ENCODE measurements at regions not wholly inside any gene's neighbourhood (a gene's known extent, or its start where the extent isn't known, plus 50 kb on each side); places are given as distances from the start of the nearest gene placed in this dataset.

DNA sequence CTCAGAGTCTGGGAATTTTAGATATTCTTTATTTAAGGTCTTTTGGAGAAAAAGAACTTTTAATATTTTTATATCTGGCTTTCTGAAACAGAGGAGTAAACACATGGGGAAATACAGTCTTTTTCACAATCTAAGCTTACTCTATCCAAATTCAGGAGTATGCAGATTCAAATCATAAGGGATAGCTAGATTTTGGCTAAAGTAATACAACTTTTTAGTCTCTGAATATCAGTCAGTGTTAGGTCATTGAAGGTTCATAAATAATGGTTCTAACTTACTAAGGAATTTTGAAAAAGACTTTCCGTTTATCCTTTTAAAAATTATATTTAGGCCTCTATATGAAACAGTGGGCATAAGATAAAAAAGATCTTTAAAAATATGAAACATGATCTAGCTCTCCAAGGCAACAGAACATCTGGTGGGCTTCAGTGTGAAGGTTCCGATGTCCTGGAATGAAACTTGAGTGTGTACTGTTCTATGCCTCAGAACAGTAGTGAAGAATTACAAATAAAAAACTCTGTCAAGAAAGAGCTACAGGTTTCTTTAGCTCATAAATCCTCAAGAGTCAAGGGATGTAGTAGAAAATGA is 165.2 kb upstream of the PDGFD start:
- Mint-ChIP-seq H3K27me3 (ENCODE audit: low read depth) (no peaks in the 10 kb centered on the region), H3K36me3 (no peaks in the 10 kb centered on the region), H3K9me3 (peaks cover 10% of the 10 kb centered on the region), H3K27ac (no peak overlapping the region), H3K4me3 (no peak overlapping the region), H3K4me1 (peaks cover under 1% of the 10 kb centered on the region; the same call in 1 of the 2 replicates)
- TF ChIP-seq, protein P1, sequence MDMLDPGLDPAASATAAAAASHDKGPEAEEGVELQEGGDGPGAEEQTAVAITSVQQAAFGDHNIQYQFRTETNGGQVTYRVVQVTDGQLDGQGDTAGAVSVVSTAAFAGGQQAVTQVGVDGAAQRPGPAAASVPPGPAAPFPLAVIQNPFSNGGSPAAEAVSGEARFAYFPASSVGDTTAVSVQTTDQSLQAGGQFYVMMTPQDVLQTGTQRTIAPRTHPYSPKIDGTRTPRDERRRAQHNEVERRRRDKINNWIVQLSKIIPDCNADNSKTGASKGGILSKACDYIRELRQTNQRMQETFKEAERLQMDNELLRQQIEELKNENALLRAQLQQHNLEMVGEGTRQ (CRISPR knock-in tag; IDR thresholded peaks at IDR 0.05), result no peak
- no peak for TF ChIP-seq KAT7 (CRISPR knock-in tag; IDR thresholded peaks at IDR 0.05; ENCODE audit: borderline replicate concordance)
- no peak for TF ChIP-seq GABPB1 (CRISPR knock-in tag; IDR thresholded peaks at IDR 0.05)
- ATAC-seq (no peak), DNase-seq (ENCODE audit: low spot score) (no peak)
- ChIA-PET CTCF (interaction anchor here (1.1 kb wide), 1 partner anchor 75 kb away, joined by 5 read pairs; no protein-coding TSS in a partner anchor), POLR2A (no interaction called here)

DNA sequence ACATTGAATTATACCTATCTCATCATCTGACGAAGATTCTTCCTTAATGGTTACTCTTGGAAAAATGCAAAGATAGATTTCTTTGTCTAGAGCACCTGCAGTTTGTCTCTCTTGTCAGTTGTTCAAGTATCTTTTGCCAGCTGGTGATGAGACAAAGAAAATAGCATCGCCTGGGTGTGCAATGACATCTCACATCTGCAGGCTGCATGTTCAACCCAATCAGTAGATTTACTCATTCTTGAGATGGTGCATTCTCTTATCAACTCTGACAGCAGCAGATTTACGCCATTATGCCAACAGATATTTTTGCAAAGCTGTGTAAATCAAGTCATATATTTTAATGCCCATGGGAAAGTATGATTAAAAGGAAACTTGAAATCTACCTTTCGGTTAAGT is 164.6 kb upstream of the PDGFD start:
- Mint-ChIP-seq H3K36me3 (no peaks in the 10 kb centered on the region), H3K4me1 (no peaks in the 10 kb centered on the region), H3K27me3 (ENCODE audit: low read depth) (no peaks in the 10 kb centered on the region), H3K9me3 (peaks cover 9% of the 10 kb centered on the region), H3K4me3 (no peak overlapping the region), H3K27ac (no peak overlapping the region)
- CTCF ChIA-PET, result no interaction called here
- ATAC-seq (no peak), DNase-seq (ENCODE audit: low spot score) (no peak)
- TF ChIP-seq CBFB (CRISPR knock-in tag; IDR thresholded peaks at IDR 0.05; ENCODE audit: low read depth) (no peak), TP53 (CRISPR knock-in tag; IDR thresholded peaks at IDR 0.05) (no peak), MYBL2 (CRISPR knock-in tag; IDR thresholded peaks at IDR 0.05) (no peak), NR3C1 (CRISPR knock-in tag; conservative IDR thresholded peaks at IDR 0.05; ENCODE audit: low read depth) (no peak)
- TF ChIP-seq, protein P2, sequence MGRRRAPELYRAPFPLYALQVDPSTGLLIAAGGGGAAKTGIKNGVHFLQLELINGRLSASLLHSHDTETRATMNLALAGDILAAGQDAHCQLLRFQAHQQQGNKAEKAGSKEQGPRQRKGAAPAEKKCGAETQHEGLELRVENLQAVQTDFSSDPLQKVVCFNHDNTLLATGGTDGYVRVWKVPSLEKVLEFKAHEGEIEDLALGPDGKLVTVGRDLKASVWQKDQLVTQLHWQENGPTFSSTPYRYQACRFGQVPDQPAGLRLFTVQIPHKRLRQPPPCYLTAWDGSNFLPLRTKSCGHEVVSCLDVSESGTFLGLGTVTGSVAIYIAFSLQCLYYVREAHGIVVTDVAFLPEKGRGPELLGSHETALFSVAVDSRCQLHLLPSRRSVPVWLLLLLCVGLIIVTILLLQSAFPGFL (CRISPR knock-in tag; IDR thresholded peaks at IDR 0.05; ENCODE audit: borderline replicate concordance), result no peak
- TF ChIP-seq, protein P3, sequence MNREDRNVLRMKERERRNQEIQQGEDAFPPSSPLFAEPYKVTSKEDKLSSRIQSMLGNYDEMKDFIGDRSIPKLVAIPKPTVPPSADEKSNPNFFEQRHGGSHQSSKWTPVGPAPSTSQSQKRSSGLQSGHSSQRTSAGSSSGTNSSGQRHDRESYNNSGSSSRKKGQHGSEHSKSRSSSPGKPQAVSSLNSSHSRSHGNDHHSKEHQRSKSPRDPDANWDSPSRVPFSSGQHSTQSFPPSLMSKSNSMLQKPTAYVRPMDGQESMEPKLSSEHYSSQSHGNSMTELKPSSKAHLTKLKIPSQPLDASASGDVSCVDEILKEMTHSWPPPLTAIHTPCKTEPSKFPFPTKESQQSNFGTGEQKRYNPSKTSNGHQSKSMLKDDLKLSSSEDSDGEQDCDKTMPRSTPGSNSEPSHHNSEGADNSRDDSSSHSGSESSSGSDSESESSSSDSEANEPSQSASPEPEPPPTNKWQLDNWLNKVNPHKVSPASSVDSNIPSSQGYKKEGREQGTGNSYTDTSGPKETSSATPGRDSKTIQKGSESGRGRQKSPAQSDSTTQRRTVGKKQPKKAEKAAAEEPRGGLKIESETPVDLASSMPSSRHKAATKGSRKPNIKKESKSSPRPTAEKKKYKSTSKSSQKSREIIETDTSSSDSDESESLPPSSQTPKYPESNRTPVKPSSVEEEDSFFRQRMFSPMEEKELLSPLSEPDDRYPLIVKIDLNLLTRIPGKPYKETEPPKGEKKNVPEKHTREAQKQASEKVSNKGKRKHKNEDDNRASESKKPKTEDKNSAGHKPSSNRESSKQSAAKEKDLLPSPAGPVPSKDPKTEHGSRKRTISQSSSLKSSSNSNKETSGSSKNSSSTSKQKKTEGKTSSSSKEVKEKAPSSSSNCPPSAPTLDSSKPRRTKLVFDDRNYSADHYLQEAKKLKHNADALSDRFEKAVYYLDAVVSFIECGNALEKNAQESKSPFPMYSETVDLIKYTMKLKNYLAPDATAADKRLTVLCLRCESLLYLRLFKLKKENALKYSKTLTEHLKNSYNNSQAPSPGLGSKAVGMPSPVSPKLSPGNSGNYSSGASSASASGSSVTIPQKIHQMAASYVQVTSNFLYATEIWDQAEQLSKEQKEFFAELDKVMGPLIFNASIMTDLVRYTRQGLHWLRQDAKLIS (CRISPR knock-in tag; IDR thresholded peaks at IDR 0.05; ENCODE audit: borderline replicate concordance), result no peak
- TF ChIP-seq, protein P4, sequence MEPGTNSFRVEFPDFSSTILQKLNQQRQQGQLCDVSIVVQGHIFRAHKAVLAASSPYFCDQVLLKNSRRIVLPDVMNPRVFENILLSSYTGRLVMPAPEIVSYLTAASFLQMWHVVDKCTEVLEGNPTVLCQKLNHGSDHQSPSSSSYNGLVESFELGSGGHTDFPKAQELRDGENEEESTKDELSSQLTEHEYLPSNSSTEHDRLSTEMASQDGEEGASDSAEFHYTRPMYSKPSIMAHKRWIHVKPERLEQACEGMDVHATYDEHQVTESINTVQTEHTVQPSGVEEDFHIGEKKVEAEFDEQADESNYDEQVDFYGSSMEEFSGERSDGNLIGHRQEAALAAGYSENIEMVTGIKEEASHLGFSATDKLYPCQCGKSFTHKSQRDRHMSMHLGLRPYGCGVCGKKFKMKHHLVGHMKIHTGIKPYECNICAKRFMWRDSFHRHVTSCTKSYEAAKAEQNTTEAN (CRISPR knock-in tag; IDR thresholded peaks at IDR 0.05), result no peak
- TF ChIP-seq, protein P5, sequence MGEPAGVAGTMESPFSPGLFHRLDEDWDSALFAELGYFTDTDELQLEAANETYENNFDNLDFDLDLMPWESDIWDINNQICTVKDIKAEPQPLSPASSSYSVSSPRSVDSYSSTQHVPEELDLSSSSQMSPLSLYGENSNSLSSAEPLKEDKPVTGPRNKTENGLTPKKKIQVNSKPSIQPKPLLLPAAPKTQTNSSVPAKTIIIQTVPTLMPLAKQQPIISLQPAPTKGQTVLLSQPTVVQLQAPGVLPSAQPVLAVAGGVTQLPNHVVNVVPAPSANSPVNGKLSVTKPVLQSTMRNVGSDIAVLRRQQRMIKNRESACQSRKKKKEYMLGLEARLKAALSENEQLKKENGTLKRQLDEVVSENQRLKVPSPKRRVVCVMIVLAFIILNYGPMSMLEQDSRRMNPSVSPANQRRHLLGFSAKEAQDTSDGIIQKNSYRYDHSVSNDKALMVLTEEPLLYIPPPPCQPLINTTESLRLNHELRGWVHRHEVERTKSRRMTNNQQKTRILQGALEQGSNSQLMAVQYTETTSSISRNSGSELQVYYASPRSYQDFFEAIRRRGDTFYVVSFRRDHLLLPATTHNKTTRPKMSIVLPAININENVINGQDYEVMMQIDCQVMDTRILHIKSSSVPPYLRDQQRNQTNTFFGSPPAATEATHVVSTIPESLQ (CRISPR knock-in tag; IDR thresholded peaks at IDR 0.05), result no peak
- POLR2A ChIA-PET, result no interaction called here

DNA sequence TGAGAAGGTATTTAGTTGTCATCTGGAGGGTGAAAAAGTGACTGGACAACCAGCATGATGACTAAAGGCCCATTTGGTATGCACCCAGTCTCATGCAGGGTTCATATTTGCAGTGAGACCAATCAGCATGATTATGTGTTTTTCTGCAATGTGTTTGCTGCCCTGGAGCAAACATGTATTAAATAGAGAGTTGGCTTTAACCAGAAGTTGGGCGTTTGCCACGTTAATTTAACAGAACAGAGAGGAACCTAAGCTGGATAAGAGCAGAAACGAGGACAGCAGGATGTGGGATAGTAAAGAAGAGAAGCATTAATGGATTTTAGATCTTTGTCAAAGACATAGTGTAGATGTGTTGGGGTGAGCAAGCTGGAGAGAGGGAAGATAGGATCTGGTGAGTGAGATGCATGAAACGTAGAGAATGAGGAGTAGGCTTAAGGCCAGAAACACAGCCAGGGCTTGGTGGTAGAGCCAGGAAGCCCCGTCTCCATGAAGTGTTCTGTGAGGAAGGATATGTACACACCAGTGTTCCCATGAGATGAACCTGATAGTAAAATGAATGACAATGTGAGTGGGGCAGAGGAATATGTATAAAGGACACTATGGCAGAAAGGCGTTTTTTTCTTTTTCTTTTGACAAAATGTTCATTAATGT is 164.0 kb upstream of the PDGFD start:
- ChIA-PET POLR2A (no interaction called here), CTCF (no interaction called here)
- DNase-seq (ENCODE audit: low spot score), result no peak
- Mint-ChIP-seq H3K27ac (no peak overlapping the region), H3K27me3 (ENCODE audit: low read depth) (no peaks in the 10 kb centered on the region), H3K4me3 (no peak overlapping the region), H3K9me3 (peaks cover 9% of the 10 kb centered on the region), H3K4me1 (no peaks in the 10 kb centered on the region), H3K36me3 (no peaks in the 10 kb centered on the region)
- ATAC-seq, result no peak
- TF ChIP-seq ZNF416 (CRISPR knock-in tag; IDR thresholded peaks at IDR 0.05) (no peak), SP1 (CRISPR knock-in tag; conservative IDR thresholded peaks at IDR 0.05) (no peak)
- TF ChIP-seq, protein P6, sequence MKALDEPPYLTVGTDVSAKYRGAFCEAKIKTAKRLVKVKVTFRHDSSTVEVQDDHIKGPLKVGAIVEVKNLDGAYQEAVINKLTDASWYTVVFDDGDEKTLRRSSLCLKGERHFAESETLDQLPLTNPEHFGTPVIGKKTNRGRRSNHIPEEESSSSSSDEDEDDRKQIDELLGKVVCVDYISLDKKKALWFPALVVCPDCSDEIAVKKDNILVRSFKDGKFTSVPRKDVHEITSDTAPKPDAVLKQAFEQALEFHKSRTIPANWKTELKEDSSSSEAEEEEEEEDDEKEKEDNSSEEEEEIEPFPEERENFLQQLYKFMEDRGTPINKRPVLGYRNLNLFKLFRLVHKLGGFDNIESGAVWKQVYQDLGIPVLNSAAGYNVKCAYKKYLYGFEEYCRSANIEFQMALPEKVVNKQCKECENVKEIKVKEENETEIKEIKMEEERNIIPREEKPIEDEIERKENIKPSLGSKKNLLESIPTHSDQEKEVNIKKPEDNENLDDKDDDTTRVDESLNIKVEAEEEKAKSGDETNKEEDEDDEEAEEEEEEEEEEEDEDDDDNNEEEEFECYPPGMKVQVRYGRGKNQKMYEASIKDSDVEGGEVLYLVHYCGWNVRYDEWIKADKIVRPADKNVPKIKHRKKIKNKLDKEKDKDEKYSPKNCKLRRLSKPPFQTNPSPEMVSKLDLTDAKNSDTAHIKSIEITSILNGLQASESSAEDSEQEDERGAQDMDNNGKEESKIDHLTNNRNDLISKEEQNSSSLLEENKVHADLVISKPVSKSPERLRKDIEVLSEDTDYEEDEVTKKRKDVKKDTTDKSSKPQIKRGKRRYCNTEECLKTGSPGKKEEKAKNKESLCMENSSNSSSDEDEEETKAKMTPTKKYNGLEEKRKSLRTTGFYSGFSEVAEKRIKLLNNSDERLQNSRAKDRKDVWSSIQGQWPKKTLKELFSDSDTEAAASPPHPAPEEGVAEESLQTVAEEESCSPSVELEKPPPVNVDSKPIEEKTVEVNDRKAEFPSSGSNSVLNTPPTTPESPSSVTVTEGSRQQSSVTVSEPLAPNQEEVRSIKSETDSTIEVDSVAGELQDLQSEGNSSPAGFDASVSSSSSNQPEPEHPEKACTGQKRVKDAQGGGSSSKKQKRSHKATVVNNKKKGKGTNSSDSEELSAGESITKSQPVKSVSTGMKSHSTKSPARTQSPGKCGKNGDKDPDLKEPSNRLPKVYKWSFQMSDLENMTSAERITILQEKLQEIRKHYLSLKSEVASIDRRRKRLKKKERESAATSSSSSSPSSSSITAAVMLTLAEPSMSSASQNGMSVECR (CRISPR knock-in tag; IDR thresholded peaks at IDR 0.05; ENCODE audit: borderline replicate concordance), result no peak
- TF ChIP-seq, protein P7, sequence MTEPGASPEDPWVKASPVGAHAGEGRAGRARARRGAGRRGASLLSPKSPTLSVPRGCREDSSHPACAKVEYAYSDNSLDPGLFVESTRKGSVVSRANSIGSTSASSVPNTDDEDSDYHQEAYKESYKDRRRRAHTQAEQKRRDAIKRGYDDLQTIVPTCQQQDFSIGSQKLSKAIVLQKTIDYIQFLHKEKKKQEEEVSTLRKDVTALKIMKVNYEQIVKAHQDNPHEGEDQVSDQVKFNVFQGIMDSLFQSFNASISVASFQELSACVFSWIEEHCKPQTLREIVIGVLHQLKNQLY (CRISPR knock-in tag; IDR thresholded peaks at IDR 0.05), result no peak
